Eye (tissue), 1 donor: ENCODE measurements at regions not wholly inside any gene's neighbourhood (a gene's known extent, or its start where the extent isn't known, plus 50 kb on each side); places are given as distances from the start of the nearest gene placed in this dataset.
"Not testable (repeated sequence)": the region's sequence is repeated elsewhere in the genome, so short reads cannot be mapped to it uniquely, and the experiment has no call there.

Source experiments
- DNase-seq: peaks from one replicate; pipeline ENCODE4 v3.0.0-alpha.2; 2015

DNA sequence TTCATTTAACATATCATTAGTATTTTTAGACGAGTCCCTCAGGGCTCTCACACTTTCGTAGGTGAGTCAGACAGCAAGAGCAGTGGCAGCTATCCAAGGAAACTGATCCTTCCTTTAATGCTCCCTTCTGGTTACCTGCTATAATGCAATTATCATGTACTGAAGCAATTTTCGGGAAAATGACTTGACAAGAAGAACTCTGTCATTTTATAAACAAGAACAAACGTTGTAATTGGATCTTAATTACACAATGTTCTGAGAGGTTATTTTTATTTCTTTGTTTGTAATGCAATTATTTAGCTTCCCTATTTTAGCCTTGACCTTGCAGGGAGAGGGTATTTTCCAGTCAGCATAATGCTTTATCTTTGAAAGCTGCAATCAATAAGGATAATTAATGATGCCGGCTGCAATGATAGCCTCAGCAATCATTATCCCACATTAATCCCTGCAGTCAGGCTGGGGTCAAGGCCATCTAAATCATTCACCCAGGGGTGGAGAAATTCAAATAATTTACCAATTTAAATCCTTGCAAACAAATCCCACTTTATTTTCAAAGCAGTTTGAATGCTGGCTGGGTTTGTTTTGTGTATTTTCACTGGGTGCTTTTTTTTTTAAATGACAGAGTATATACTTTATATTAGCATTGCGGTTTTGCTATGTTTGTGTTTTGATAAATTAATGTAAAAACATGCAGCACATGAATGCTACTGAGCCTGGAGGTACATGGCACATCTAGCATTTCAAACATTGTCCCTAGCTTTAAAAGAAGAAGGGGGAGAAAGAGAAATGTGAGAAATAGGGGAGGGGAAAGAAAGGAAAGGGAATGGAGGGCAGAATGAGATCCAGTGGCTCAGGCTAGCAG, 249.9 kb downstream of the SHOX2 start:
- DNase-seq, result no peak

DNA sequence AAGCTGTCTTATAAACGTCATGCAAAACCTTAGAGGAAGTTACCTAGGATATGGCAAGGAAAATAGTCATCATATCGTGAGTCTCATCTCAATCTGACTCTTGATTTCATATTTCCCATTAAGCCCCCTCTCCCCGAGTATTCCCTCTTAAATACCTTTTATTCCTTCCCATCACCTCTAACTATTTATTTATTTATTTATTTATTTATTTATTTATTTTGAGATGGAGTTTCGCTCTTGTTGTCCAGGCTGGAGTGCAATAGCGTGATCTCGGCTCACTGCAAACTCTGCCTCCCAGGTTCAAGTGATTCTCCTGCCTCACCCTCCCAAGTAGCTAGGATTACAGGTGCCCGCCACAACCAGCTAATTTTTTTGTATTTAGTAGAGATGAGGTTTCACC, 260.4 kb downstream of the SHOX2 start:
- DNase-seq, result not testable (repeated sequence)

DNA sequence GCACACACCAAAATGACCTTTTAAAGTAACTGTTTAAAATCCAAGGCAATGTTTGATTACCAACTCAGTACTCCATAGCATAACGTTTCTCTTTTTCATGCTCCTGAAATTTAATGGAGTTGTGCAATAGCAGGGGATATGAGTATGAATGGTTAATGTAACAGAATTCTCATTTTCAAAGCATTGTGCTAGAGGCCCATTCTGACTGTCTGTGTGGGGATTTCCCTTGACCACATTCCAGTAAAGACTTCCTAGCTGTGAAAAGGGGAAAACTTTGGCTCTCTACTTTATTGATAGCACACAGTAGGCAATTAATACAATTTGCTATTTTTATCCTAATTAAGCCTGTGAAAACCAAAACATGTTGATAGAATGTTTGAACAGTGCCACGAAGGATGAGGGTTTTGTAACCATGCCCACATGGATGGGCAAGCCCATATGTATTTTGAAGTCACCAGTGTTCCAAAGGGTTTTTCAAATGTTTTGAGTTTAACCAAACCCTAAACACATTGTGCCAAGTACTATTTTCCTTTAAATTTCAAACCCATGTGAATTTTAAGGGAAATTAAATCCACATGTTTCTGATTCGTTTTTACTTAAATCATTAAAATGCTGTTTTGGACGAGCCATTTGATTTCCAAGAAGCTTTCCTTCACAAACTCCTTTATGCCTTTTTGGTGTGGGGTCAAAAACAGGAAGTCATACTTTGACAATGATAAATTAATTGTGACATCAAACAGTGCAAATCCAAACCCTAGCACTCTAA, 261.2 kb downstream of the SHOX2 start:
- DNase-seq, result peak; percentile 39

DNA sequence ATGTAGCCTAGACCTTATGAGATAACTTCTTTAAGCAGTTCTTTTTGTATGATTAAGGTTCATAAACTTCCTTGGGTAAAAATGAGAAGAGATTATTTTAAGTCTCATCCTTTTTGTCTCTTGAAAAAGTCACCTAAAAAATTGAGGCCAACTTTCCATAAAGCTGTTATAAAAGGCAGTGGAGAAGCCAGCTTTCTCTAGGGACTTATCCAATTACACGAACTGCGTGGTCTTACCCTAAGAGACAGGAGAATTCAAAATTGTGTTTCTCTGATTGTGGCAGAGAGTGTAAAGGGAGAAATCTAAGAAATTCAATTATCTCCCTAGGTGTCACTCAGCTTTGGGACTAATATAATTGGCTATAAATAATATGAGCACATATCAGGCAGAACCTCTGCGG, 262.0 kb downstream of the SHOX2 start:
- DNase-seq, result no peak

DNA sequence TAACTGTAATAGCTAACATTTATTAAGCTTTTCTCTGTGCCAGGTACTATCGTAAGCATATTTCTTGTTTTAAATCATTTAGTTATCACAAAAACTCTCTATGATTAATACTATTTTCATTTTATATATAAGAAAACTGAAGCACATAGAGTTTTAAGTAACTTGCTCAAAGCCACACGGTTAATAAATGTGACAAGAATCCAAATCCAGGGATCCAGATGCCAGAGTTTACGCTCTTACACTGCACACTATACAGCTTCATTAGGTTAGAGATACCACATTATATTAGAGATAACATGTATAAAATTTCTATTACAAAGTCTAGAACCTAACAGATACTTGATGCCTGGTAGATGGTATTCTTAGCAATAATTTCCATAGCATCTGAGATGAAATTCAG, 265.2 kb downstream of the SHOX2 start:
- no peak for DNase-seq

DNA sequence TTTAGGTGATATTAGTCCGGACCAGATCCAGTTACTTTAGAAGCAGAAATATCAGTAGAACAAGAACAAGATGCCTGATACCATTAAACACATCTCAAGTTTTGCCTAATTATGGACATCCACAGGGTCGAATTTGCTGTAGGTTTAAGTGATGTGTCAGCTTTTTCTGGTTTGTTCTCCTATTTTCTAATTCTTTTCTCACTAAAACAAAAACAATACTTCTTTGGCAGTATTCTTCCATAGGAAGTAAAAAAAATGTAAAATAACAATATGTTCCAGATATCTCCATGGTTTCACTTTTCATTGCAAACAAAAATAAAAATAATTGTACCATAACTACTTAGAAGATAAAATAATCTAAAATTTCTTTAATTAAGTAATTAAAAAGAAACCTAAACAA, 265.7 kb downstream of the SHOX2 start:
- no peak for DNase-seq

DNA sequence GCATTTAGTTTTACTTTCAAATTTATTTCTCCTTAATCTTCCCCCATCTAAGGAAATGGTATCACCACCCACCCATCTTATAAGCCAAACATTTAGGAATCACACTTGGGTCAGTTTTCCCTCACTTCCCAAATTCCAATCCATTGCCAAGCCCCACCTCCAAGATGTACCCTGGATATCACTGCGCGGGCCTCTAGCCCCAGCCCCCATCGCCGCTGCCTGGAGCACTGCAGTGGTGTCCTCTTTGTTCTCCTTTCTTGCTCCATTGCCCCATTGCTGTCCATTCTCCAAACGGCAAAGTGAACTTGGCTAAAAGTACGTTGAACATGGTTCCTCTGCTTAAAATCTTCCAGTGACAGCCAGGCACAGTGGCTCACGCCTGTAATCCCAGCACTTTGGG, 267.8 kb downstream of the SHOX2 start:
- DNase-seq, result no peak

DNA sequence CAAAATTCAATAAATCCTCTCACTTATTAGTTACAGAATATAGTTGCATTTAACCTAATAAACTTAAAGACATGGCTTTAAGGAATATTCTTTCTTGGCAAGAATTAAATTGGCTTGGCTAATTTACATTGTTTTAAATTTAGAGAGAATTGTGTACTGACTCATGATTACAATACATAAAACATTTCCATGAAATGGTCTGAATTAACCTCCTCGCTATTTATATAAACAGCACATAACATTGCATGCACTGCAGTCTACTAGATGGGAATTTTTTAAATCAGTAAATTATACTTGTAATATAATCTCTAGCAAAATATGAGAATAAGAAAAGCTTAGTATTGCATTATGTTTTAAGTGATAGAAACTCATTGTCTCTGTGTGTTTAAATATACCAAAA, 268.9 kb downstream of the SHOX2 start:
- no peak for DNase-seq

DNA sequence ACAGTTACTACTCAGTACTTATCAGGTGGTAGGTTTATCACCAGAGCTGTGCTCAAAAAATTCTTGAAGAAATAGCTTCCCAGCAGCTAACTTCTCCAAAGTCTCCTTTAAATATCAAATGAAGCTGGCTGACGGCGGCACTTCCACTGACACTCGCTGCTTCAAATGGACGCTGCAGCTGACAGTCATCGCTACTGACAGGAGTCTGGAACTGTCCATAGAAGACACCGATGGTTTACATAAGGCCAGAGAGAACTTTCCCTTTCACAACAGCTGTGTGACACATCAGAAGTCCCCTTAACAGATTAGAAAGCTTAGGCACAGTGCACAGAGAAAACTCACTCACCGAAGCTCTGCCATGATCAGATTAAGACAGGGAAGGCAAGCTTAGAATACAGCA, 270.2 kb downstream of the SHOX2 start:
- DNase-seq, result peak; percentile 55

DNA sequence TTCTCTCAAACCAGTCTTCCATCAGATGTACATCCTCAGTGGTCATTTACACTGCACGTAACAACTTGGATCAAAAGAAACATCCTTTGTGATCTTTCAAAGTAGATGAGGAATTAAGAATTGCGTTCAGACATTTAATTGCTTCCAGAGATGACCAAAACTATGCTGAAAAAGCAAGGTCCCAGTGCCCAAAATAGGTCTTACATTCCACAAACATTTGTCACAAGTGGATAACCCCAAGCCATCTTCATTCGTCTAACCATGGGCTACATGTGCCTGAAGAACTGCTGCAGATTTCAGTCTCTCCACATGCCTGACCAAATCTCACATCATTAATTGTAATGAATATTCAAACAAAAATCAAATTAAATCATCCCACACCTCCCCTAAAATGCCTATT, 273.6 kb downstream of the SHOX2 start:
- no peak for DNase-seq

DNA sequence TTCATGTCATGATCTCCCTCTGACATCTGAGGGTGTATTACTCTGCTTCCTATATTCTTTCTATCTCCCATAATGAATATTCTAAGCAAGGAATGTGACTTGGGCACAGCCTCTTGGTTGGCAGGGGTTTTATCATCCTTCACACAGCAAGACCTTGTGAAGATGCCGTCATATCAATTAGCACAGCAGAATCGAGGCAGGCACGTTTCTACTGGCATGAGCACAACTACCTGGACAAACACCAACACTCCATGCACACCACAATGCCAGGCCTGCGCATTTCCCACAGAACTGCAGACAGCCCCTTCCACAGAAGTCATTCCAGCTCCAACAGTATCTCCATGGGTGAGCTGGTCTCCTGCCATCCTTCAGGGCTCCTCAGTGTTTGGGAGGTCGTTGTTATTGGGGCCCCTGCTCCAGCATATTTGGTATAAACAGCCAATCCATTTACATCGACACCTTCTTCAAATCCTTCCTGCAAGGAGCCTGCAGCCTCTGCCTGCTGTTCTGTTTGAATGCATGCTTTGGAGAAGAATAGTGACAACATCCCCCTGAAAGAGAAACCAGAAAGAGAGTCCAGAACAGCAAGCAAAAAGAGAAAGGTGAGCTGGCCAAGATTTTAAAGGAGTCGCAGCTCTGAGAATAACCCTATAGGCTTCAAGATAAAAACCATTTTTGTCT, 275.5 kb downstream of the SHOX2 start:
- no peak for DNase-seq

DNA sequence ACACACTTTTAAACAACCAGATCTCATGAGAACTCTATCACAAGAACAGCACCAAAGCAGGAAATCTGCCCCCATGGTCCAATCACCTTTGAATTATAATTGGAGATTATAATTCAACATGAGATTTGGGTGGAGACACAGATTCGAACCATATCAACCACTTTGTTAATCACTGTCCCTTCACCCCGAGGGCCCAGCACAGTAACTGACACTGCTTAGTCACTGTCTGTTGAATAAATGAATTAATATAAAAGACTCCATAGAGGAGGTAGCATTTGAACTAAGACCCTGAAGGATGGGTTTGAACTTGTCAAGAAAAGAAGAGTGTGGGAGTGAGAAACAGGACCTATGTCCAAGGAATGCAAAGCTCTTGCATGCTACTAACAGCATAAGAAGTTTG, 276.4 kb downstream of the SHOX2 start:
- no peak for DNase-seq

DNA sequence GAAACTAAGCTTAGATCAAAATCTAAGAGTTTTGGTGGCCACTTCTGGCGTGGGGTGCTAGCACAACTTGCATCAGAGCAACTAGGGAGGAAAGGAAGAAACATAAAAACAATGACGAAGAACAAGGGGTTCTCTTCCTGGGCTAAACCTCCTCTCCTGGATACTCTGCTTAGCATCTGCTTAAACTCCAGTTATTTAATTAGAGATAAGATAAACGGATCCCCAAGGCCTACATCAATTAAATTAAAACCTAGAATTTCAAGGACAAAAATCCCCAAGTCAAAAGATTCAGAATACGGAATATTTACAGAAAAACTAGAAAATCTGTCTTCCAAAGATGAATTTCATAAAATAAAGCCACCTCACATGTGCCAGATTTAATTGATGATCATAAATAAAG, 281.9 kb downstream of the SHOX2 start:
- DNase-seq, result no peak

DNA sequence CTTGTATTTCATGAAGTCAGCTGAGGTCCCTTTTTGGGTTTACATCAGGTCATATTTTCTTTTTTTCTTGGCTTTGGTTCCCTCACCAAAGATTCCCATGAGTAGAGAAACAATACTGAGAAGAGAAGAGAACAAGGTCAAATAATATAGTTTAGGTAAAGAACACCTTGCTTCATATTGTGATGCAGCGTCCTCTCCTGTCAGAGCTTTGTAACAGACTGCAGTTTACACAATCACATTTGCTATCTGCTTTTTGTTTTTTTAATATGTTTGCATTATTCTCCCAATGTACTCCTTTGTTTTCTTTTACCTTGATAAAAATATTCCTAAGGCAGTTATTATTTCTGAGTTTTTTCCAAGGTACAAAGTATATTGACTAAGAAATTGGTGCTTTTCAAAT, 283.2 kb downstream of the SHOX2 start:
- DNase-seq, result no peak

DNA sequence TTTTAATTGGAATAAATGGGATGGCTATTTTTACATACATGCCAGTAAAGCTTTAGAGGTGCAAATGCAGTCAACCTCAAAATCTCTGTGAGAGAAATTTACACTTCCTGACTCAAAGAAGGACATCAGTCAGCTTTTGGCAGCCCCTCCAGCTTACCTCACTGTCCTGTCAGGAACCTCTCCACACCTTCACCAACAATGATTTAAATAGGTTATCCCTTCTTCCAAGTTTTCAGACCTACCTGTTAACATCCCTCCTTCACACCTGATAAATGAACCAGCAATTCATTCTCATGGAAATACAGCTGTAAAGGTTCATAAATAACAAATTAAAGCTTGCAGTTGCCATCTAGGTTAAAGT, 286.1 kb downstream of the SHOX2 start:
- DNase-seq, result no peak

DNA sequence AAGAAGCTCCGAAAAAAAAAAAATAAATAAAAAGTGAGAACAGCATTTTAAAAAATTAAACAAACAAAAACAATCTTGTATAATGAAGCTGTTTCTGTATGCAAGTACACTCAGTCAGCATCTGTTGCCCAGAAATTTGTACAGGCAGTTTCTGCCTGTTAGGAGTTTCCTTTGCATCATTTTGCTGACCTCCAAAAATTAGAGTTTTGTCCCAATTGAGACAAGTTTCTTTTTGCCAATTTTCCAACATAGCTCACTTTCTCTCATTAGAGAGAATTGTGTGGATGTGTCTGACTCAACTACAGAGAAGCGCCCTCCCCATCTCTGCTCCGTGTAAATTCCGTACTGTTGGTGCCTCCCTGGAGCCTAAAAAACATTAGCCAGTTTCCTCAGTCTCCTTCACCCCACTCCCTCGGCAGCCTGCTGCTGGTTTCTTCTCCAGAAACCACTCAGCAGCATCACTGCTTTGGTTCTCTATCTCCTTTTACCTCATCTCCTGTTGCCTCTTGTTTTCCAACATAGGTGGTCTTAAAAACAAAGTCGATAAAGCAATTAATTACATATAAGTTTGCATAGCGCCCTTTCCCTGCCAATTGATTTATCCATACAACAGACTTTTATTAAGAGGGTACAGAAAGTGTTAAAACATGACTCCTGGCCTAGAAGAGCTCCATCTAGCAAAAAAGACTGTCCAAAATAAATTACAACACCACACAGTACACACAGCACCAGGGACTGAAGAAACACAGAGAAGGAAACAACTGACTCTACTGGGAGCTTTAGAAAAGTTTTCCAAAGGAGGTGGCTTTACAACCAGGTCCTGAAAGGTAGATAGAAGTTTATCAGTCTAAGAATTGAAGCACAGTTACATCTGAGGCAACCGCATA, 286.7 kb downstream of the SHOX2 start:
- no peak for DNase-seq

DNA sequence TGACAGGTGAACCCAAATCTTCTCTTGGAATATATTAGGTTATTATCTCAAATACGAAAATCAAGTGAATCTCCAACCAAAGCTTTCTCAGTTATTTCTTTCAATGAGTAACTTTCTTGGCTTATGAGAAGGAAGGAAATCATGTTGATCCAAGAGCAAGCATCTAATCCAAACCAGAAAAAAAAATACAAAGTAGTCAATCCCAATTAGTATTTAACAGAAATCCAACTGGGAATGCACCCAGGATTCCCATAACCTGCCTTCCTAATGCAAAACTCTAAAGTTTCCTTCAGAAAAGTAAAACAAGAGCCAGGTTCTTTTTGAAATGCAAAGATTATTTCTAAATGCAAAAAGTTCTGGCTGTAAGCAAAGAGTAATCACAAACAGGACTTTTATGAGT, 289.3 kb downstream of the SHOX2 start:
- DNase-seq, result no peak

DNA sequence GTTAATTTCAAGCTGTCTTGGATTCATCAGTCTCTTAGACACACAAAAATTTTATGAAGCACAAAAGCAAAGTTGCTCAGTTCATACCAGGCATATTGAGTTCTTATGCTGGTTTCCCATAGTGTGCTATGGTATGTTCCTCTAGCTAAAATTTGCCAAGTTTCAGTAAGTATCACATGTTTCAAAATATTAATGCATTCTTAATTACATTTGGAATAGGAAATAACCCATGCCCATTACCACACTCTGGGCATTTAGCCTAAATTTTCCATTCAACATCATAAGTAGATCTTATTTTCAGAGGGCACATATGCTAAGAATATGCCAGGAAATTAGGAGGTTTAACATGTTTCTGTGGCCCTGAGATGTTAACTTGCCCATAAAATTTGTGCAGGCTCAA, 289.9 kb downstream of the SHOX2 start:
- DNase-seq, result no peak

DNA sequence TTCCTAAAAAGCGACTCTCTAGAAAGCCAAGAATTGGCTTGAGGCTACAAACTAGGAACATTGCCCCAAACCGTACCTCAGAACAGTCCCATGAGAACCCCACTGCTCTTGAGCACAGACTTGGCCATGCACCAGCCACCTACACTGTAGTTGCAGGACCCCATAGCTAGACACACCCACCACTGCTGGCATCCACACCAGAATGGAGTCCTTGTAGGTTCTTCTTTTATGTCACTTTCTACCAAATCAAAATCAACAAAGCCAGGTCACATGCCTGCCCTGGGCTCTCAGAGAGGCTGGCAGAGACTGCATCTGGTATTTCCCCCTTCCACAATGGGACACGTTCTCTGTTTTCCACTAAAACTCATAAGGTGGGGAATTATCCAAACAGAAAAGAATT, 290.5 kb downstream of the SHOX2 start:
- DNase-seq, result no peak

DNA sequence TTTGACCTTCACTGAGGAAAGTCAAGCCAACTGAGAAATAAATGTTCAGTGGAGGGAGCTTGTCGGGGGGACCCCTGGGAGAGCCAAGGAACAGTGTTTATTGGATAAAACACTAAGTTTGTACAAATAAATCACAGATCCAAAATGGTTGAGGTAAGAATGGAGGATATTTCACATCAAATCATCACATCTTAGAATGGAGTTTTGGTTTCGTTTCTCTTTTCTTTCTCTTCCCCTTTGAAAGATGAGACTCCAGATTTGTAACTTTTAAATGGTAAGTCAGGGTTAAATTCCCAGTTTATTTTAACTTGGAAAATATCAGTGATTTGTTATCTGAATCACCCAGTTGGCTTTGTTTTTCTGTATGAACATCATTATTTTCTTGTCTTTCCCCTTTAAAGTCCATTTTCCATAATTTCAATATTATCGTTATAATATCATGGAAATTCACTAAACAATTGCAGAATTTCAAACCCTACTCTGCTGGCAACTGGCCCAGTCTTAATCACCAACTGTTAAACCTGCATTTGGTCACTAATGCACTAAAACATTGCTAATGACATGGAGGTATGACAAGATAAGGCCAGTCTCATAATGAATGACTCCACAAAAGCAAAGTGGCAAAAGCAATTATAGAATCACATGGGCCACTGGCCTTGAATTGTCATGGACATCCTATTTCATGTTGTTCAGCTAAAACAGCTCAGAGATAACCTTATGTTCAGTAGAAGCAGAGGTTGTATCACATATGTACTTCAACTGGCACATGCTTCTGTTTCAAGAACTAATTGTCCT, 295.1 kb downstream of the SHOX2 start:
- DNase-seq, result peak; percentile 71

DNA sequence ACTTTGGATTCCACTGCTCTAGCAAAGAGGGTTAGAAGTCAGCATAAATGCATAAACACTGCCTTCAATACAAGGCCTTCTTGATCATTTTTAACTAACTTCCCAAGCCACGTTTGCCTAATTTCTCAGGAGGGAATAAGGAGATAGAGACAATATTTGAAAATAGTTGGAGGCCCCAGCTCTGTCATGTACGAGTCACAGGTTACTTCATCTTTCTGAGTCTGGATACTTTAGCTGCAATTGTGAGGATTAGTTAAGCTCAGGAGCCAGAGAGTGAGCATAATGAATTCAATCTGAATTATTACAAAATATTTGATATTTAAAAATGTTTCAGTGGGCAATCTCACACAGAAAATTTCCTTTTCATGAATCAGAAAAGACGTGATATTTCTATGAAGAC, 298.9 kb downstream of the SHOX2 start:
- no peak for DNase-seq

DNA sequence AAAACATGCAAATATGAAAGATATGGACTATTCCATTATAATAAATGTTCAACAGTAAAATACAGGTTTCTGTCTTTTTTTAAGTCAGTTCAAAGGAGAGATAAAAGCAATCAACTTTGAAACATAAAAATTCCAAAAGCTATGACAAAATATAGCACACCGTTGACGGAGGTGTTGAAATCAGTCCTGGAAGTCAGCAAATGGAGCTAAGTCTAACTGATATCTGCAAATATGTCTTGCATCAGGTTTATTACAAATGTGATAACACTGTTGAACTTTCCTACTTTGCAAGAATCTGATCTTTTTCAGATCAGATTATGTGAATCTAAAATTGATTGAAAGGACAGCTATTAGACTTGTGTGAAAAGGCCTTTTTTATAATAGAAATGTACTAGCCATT, 300.7 kb downstream of the SHOX2 start:
- no peak for DNase-seq
